ENCODE measurements at regions not wholly inside any gene's neighbourhood (a gene's known extent, or its start where the extent isn't known, plus 50 kb on each side); places are given as distances from the start of the nearest gene placed in this dataset.

- no peak for DNase-seq
Observed at GRCh38 chr5:52504584-52505240, 283.0 kb upstream of the ITGA1 start.

GRCh38 chr5:52517667-52518066, 270.0 kb upstream of the ITGA1 start:
- DNase-seq: no peak

- no peak for DNase-seq
Observed at GRCh38 chr5:52520171-52520570, 267.5 kb upstream of the ITGA1 start.

GRCh38 chr5:52521236-52521635, 266.5 kb upstream of the ITGA1 start:
- DNase-seq: no peak

GRCh38 chr5:52523701-52524100, 264.0 kb upstream of the ITGA1 start:
- no peak for DNase-seq

- DNase-seq: no peak
Observed at GRCh38 chr5:52531105-52531504, 256.6 kb upstream of the ITGA1 start.

GRCh38 chr5:52543594-52543993, 244.1 kb upstream of the ITGA1 start:
- DNase-seq: no peak

GRCh38 chr5:52544738-52545137, 243.0 kb upstream of the ITGA1 start:
- DNase-seq: no peak

- DNase-seq: no peak
Observed at GRCh38 chr5:52554293-52554692, 233.4 kb upstream of the ITGA1 start.

GRCh38 chr5:52560366-52560765, 227.3 kb upstream of the ITGA1 start:
- DNase-seq: no peak

- no peak for DNase-seq
Observed at GRCh38 chr5:52562473-52562872, 225.2 kb upstream of the ITGA1 start.

GRCh38 chr5:52564587-52564986, 223.1 kb upstream of the ITGA1 start:
- no peak for DNase-seq

- no peak for DNase-seq
Observed at GRCh38 chr5:52577546-52577945, 210.2 kb upstream of the ITGA1 start.

GRCh38 chr5:52579391-52579790, 208.3 kb upstream of the ITGA1 start:
- no peak for DNase-seq

- DNase-seq: no peak
Observed at GRCh38 chr5:52580921-52581320, 206.8 kb upstream of the ITGA1 start.

GRCh38 chr5:52582313-52582712, 205.4 kb upstream of the ITGA1 start:
- no peak for DNase-seq

- no peak for DNase-seq
Observed at GRCh38 chr5:52587131-52587530, 200.6 kb upstream of the ITGA1 start.

- DNase-seq: no peak
Observed at GRCh38 chr5:52597625-52598024, 190.1 kb upstream of the ITGA1 start.

- DNase-seq: no peak
Observed at GRCh38 chr5:52598968-52599367, 188.7 kb upstream of the ITGA1 start.

GRCh38 chr5:52603778-52604554, 183.8 kb upstream of the ITGA1 start:
- DNase-seq: no peak

GRCh38 chr5:52605317-52606313, 182.1 kb upstream of the ITGA1 start:
- DNase-seq: no peak

- DNase-seq: no peak
Observed at GRCh38 chr5:52607227-52607824, 180.4 kb upstream of the ITGA1 start.

- DNase-seq: no peak
Observed at GRCh38 chr5:52620315-52620714, 167.4 kb upstream of the ITGA1 start.

Data from activated CD8-positive, alpha-beta memory T cell treated with anti-CD3 and anti-CD28 coated beads, Interleukin-2, amount 50 U/mL, for 4 hours (primary cell).